ENCODE measurements at regions not wholly inside any gene's neighbourhood (a gene's known extent, or its start where the extent isn't known, plus 50 kb on each side); places are given as distances from the start of the nearest gene placed in this dataset.

- TF ChIP-seq ZKSCAN1 (IDR thresholded peaks at IDR 0.05; ENCODE audit: low read length) (peak; percentile 65; the same call in 1 of the 2 replicates), SOX6 (IDR thresholded peaks at IDR 0.05) (no peak), SOX6 (CRISPR knock-in tag; IDR thresholded peaks at IDR 0.05) (0 out of 2 replicates have a peak, but pooled peaks have one; percentile 21), BCL6 (CRISPR knock-in tag; IDR thresholded peaks at IDR 0.05) (peak; percentile 98), RARA (CRISPR knock-in tag; IDR thresholded peaks at IDR 0.05) (peak; percentile 66), CEBPG (CRISPR knock-in tag; IDR thresholded peaks at IDR 0.05) (peak; percentile 86), RXRA (CRISPR knock-in tag; IDR thresholded peaks at IDR 0.05) (peak; percentile 79; the same call in 1 of the 2 replicates), THRA (CRISPR knock-in tag; IDR thresholded peaks at IDR 0.05; ENCODE audit: borderline replicate concordance) (peak; percentile 83; the same call in 1 of the 2 replicates), SYNCRIP (IDR thresholded peaks at IDR 0.05; ENCODE audit: insufficient read depth, low read depth, low read length) (no peak), ZMYM4 (CRISPR knock-in tag; IDR thresholded peaks at IDR 0.05) (peak; percentile 66; the same call in 1 of the 2 replicates), LCORL (IDR thresholded peaks at IDR 0.05) (no peak), LCORL (CRISPR knock-in tag; IDR thresholded peaks at IDR 0.05) (peak; percentile 81), ZNF234 (CRISPR knock-in tag; conservative IDR thresholded peaks at IDR 0.05) (no peak), ZSCAN30 (CRISPR knock-in tag; IDR thresholded peaks at IDR 0.05) (no peak), HNF4A (CRISPR knock-in tag; IDR thresholded peaks at IDR 0.05) (peak; percentile 78), HCFC1 (IDR thresholded peaks at IDR 0.05; ENCODE audit: low read depth, low read length) (no peak), ZNF646 (CRISPR knock-in tag; IDR thresholded peaks at IDR 0.05) (no peak), MIER2 (CRISPR knock-in tag; IDR thresholded peaks at IDR 0.05) (no peak)
- TF ChIP-seq, protein P1, sequence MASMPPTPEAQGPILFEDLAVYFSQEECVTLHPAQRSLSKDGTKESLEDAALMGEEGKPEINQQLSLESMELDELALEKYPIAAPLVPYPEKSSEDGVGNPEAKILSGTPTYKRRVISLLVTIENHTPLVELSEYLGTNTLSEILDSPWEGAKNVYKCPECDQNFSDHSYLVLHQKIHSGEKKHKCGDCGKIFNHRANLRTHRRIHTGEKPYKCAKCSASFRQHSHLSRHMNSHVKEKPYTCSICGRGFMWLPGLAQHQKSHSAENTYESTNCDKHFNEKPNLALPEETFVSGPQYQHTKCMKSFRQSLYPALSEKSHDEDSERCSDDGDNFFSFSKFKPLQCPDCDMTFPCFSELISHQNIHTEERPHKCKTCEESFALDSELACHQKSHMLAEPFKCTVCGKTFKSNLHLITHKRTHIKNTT (CRISPR knock-in tag; IDR thresholded peaks at IDR 0.05), result no peak
- TF ChIP-seq, protein P2, sequence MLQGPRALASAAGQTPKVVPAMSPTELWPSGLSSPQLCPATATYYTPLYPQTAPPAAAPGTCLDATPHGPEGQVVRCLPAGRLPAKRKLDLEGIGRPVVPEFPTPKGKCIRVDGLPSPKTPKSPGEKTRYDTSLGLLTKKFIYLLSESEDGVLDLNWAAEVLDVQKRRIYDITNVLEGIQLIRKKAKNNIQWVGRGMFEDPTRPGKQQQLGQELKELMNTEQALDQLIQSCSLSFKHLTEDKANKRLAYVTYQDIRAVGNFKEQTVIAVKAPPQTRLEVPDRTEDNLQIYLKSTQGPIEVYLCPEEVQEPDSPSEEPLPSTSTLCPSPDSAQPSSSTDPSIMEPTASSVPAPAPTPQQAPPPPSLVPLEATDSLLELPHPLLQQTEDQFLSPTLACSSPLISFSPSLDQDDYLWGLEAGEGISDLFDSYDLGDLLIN (CRISPR knock-in tag; IDR thresholded peaks at IDR 0.05; ENCODE audit: borderline replicate concordance), result no peak
Measured at GRCh38 chr5:56376128-56376527, 143.0 kb upstream of the ANKRD55 start (continued).

All from HepG2 (cell line).